ENCODE measurements at regions not wholly inside any gene's neighbourhood (a gene's known extent, or its start where the extent isn't known, plus 50 kb on each side); places are given as distances from the start of the nearest gene placed in this dataset.
"Not testable (repeated sequence)": the region's sequence is repeated elsewhere in the genome, so short reads cannot be mapped to it uniquely, and the experiment has no call there.

GRCh38 chr6:80535914-80536565, 429.6 kb downstream of the BCKDHB start:
- DNase-seq = no peak

- DNase-seq = no peak
Measured at GRCh38 chr6:80531681-80532619, 425.5 kb downstream of the BCKDHB start.

DNA sequence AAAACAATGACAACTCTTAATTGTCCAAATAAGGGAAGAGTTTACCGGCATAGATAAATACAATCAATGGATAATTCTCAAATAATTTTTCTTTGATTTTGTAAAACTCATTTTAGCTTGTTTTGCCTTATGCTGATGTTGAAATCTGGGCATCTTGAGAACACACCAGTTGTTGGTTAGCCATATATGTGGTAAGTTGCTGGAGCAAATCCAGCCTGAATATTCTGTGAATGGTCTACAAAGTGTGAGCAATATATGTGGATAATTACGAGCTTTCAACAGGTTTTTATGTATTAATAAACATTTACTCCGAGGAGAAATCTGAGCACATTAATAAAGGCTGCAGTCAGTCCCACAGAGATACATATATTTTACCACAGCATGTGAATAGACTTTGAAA, 423.6 kb downstream of the BCKDHB start:
- no peak for DNase-seq

DNA sequence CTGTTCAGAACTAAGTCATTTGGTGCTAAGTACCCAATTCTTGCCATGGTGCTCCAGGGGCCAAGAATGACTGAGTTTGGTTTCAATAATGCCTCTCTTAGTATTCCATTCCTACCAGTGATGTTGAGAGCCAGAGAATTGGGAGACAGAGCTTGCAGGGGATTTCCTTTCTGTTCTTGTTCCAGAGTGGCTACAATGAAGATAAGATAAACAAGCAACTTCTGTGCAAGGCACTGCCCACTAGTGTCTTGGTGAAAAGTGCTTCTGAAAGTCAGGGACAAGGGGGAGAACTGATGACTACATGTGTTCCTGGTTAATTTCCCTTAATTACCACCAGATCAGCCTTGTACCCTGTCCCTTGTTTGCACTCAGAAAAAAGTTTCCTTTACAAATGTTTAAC, 421.6 kb downstream of the BCKDHB start:
- no peak for DNase-seq

GRCh38 chr6:80527552-80528052, 421.1 kb downstream of the BCKDHB start:
- no peak for DNase-seq

GRCh38 chr6:80523531-80523997, 417.1 kb downstream of the BCKDHB start:
- no peak for DNase-seq

DNA sequence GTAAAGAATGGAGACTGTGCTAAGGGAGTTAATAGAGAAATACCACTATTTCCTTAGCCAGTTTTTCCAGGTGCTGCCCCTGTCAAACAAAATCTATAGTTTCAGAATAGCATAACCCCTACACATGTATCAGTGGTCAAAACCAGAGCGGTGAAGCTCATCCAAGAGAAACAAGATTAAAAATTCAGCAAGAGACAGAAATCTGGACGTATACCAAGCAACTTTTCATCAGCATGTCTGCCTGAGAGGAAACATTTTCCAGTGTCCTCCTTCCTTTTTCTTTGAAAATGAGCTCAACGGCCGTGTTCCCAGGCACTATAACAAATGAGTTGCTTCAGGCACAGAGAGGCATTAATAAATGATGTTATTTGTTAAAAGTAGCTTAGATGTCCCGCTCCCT, 416.5 kb downstream of the BCKDHB start:
- DNase-seq = no peak

GRCh38 chr6:80522576-80522975, 416.1 kb downstream of the BCKDHB start:
- no peak for DNase-seq

DNA sequence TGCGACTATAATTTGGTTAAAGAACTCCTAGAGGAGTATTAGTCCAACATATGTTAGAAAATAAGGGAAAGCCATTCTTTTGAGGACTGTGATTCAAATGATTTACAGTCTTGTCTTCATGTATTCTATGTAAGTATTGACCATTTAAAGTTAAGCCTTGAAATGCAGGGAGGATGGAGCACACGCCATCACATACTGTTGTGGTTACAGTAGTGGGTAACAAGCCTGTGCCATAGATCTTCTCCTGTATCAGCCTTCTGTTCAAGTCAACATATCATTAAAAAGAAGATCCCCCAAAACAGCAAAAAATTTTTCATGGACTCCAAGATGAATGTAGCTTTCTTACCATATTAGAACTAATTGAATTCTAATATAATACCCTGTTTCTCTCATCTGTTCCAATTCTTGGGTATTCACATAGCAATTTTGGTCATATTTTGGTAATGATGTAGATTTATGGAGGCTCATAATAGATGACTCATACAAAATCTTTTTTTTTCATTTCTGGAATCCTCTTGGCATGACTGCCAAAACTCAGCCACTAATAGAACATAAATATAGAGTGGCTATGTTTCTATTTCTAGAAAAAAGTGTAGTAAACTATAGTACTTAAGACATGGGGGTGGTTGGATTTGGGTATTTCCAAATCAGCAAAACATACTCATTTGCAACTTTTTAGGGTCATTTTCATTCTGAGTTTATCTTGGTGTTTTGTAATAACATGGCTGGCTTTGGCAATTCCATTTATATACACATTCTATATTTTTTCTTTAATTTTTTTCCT, 413.5 kb downstream of the BCKDHB start:
- no peak for DNase-seq

DNA sequence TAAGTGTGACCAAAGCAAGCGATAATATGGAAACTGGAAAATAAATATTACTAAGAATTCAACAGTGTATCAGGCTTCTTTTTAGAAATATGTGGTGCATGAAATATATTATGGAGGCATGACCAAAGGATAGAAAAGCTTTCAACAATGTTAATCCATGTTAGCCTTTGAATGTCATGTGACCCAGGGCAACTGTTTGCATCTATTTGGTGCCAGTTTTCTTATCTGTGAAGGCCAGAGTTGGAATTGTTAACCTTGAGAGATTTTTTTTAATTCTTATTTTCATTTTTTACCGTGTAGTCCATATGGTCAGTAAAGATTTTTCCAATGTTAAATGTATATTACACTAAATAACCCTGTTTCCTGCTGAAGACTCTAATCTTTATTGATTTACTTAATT, 411.1 kb downstream of the BCKDHB start:
- DNase-seq = no peak

- DNase-seq = not testable (repeated sequence)
Measured at GRCh38 chr6:80510521-80510920, 404.1 kb downstream of the BCKDHB start.

GRCh38 chr6:80508885-80509630, 402.6 kb downstream of the BCKDHB start:
- no peak for DNase-seq

GRCh38 chr6:80504882-80505281, 398.4 kb downstream of the BCKDHB start:
- no peak for DNase-seq

- DNase-seq = no peak
Measured at GRCh38 chr6:80503660-80504059, 397.2 kb downstream of the BCKDHB start.

GRCh38 chr6:80502871-80503270, 396.4 kb downstream of the BCKDHB start:
- DNase-seq = no peak

DNA sequence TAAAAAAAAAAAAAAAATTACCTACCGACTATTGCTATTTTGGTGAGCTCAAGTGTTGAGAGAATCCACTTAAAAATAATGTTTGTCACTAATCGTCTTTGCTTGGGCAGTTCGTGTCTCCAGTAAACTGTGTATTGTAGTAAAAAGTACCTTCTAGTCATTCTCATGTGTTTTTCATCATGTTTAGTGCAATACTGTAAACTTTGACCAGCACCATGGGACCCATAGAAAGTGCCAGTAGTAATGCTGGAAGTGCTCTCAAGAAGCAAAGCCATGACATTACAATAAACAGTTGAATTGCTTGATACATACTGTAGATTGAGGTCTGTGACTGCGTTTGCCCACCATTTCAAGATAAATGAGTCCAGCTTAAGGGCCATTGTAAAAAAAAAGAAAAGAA, 395.2 kb downstream of the BCKDHB start:
- no peak for DNase-seq

GRCh38 chr6:80497696-80498486, 391.4 kb downstream of the BCKDHB start:
- not testable (repeated sequence) for DNase-seq

DNA sequence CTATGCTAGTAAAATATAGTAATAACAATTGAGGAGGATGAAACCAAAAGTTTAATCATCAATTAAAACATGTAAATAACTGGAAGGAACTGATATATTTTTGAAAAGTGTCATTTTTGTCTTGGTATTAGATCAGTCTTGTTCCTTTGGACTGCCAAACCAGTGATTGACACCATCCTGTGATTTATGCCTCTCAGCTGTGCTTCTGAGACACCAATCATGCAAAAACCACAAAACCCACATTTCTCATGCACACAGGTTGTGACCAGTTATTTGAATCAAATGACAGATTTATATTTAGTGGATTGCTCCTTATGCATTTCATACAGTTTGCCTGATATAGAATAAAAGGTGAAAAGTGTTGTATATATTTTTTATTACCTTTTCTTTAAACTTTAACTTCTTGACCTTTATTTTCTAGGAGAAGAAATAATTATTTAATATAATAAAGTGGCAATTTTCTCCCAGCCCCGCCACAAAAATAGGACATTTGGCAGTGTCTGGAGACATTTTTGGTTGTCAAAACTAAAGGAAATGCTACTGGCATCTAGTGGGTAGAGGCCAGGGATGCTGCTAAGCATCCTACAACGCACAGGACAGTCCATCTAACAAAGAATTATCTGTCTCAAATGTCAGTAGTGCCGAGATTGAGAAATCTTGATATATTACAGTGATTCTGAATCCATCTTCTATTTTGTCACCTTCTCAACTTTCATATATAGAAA, 383.6 kb downstream of the BCKDHB start:
- no peak for DNase-seq

DNA sequence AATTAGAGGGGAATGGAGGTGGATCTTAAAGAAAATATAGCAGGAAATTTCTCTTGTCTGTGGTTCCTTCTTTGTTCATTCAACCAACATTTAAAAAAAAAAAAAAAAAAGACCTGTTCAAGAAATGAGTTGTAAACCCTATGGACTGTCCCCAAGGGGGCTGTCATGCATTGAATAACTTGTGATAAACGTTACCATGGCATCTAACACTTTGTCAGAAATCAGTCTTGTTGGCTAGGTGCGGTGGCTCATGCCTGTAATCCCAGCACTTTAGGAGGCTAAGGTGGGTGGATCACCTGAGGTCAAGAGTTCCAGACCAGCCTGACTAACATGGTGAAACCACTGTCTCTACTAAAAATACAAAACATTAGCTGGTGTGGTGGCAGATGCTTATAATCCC, 381.7 kb downstream of the BCKDHB start:
- DNase-seq = no peak

DNA sequence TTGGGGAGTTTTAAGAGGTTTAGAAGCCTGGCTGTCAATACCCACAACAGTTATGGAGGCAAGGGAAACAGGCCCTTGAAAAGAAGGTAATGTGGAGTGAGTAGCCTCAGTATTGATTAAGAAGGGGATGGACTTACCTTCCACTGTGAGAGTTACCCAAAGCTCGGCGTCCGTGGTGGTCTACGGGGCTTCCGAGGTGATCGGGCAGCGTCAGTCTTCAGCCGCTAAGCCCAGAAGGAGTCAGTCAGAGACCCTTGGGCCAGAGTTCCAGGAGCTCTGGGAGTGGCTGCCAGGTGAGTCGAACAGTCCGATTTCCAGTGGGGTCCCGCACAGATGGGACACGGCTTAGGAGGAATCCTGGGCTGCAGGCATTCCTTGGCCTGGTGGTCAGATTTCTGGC, 379.0 kb downstream of the BCKDHB start:
- not testable (repeated sequence) for DNase-seq

DNA sequence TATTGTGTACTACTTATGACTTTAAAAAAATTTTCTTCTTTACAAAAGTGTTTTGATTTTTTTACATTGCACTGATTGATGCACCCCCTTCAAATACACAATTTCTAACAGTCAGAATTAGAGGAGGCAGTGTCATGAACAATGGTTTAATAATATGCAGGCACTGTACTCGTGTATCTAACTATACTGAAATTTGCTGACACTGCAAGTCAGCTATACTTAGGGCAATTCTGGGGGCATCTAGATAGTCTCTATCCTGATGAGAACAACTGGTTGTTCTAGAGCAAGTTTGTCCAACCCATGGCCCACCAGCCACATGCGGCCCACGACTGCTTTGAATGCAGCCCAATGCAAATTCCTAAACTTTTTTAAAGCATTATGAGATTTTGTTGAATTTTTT, 375.6 kb downstream of the BCKDHB start:
- DNase-seq = no peak
